ENCODE measurements at regions not wholly inside any gene's neighbourhood (a gene's known extent, or its start where the extent isn't known, plus 50 kb on each side); places are given as distances from the start of the nearest gene placed in this dataset.

- no peak for DNase-seq
Observed at GRCh38 chr9:89774858-89775370, 170.1 kb downstream of the GADD45G start.

GRCh38 chr9:89775641-89776040 lies 170.8 kb downstream of the GADD45G start:
- DNase-seq, result no peak

DNA sequence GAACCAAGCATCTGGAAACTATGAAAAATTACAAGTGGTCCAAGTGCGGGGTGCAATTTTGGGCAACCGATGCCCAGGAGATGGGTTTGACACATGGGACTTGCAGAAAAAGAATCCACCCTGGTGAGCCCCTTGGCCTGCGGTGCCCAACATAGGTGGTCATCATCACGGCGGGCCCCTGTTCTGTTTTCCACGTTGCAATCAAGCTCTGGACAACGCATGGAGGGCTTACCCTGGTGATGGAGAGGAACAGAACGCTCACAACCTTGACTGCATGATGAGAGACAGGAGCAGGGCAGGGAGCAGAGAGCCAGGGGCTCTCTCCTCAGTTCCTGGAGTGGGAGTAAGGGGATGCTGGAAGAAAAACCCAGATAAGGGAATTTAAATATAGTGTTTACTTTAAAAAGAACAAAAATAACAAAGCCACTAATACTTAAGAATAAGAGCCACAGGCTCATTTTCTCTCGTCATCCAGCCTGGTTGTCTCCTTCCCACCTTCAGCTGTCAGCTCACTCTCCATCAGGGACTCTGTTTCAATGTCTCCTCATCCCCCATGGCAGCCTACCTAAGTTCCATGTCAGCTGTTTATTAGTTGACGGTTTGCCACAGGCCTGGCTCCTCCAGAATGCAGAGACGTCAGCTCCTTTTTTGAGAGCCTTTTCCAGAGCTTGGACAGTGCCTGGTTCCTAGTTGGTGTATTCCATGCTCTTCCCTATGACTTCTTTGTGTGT lies 172.1 kb downstream of the GADD45G start:
- DNase-seq, result no peak

GRCh38 chr9:89777544-89777943 lies 172.7 kb downstream of the GADD45G start:
- DNase-seq, result no peak

DNA sequence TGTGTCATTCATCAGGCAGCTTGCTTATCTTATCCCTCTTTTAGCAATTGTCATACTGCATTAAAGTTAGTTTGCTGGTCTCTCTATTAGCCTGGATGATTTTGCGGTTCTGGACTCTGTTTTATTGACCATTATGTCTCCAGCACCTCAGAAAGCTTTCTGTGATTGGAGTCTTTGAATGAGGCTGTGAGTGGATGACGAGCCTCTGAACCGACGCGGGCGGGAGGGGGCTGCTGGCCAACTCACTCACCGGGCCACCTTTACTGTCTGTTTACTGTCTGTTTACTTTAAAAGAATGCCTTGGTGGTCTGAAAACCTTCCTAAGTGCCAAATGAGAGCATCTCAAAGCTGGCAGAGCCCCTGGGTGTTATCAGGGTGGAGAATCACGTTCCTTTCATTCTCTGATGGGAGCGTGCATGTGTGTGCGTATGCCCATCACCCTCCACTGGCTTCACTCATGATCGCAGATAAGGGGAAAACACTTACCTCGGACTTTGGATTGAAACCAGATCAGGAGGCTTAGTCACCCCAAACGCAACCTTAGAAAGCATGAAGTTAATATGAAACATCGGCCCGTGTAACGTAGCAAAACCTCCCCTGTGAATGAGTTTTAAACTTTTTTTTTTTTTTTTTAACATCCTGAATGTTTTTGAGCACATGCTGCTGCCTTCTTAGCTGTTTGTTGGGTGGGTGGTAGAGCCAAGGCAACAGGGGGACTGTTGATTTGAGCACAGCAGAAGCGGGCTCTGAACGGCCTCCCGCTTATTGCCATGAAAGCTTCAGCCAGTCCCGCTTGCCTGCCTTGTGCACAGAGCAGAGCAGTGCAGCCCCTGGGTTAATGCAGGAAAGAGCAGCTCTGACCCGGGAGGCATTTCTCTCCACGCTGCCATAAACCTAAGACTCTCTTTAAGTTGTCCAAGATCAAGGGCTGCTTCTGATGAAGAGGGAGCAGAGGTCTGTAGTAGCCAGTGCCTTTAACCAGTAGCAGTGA lies 173.6 kb downstream of the GADD45G start:
- DNase-seq, result no peak

- DNase-seq, result no peak
Observed at GRCh38 chr9:89779405-89780203, 174.8 kb downstream of the GADD45G start.

- DNase-seq, result no peak
Observed at GRCh38 chr9:89780959-89781358, 176.1 kb downstream of the GADD45G start.

- no peak for DNase-seq
Observed at GRCh38 chr9:89781838-89782540, 177.2 kb downstream of the GADD45G start.

DNA sequence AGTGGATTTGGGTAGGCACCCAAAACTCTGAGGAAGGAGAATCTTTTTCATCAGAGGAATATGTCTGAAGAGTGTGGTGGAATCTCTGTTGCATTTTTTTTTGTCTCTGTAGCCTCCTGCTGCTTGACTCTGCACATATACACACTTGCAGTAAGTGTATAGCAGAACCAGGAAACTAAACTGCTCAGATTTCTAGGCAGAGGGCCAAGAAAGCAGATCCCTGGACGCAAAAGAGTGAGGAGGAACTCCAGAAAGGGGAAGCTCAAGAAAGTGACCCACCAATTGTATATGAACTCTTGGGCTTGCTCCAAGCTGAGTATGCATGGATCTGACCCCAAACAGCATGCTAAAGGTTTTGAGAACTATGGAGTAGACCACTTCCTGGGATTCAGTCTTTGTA lies 181.8 kb downstream of the GADD45G start:
- no peak for DNase-seq

GRCh38 chr9:89787595-89787994 lies 182.8 kb downstream of the GADD45G start:
- DNase-seq, result no peak

- DNase-seq, result no peak
Observed at GRCh38 chr9:89788434-89788833, 183.6 kb downstream of the GADD45G start.

DNA sequence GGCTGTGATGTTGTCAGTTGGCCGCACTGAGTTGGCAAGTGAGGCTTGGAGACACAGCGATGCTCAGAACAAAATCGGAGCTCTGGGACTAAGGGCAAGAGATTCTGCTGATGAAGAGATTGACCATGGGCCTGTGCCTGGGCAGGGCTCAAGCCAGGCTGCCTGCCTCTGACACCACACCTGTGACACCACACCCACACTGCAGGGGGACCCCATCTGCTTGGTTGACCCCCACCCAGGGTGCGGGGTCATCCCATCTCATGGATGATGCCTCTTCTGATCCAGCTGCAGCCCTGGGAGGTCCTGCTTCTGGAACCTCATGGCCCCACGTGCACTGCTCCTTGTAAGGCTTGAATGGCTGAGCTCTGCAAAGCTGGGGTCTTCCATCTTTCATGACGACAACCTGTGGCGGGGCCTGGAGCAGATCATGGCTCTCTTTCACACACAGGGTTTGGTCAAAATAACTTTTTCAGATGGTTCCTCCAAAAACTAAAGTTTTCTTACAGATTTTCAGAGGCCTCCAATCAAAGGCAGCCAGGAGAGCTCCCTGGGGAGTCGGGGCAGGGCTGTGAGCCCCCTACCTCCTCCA lies 185.2 kb downstream of the GADD45G start:
- DNase-seq, result no peak

DNA sequence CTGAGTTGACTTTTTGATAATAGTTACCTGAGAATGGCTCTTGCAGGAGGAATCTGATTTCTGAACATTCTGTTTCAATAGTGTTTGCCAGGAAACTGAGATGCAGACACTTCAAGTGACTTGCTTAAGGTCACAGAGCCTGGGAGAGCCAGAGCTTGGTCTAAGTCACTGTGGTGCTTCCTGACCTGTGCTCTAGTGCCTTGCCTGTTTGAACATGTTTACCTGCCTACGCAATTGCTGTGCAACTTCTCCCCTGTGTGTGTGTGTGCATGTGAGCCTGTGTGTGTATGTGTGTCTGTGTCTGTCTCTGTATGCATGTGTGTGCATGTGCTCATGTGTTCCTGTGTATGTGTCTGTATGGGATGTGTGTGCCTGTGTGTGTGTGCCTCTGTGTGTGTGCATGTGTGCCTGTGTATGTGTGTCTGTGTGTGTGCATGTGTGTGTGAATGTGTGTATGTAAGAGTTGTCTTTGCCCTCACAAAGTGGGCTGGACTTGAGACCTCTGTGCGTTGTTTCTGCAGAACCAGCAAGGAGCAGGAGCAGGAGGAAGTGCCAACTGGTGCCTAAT lies 185.8 kb downstream of the GADD45G start:
- no peak for DNase-seq

DNA sequence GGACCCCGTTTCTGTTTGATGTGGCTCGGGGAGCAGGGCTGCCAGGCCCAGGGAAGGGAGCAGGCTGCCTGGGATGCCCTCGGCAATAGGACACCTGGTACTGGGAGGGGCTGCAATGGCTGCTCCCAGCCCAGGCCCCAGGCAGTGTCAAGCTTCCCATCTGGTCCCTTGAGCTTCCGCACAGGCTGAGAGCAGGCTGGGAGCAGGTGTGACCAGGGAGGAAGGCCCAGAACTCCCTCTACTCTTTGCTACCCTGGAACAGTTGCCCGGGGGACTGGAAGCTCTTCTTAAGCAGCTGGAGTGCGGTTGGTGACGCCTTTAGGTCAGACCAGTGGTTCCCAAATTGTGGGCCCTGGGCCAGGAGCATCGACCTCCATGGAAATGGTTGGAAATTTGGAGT lies 186.9 kb downstream of the GADD45G start:
- no peak for DNase-seq

GRCh38 chr9:89792189-89793123 lies 187.6 kb downstream of the GADD45G start:
- no peak for DNase-seq

DNA sequence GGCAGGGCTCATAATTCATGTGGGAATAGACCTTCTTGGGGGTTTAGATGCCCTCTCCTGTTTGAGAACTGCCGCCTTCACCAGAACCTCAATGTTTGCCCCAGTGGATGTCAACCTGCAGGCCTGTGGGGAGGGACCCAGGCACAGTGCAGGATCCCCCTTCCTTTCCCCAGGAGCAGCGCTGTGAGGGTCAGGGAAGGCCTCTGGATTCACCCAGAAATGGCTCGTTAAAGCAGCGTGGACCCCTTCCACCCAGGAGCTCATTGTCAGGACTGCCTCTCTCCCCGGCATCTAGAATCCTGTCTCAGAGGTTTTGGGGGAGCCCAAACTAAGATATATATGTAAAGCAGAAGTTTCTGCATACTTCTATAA lies 188.3 kb downstream of the GADD45G start:
- DNase-seq, result no peak

DNA sequence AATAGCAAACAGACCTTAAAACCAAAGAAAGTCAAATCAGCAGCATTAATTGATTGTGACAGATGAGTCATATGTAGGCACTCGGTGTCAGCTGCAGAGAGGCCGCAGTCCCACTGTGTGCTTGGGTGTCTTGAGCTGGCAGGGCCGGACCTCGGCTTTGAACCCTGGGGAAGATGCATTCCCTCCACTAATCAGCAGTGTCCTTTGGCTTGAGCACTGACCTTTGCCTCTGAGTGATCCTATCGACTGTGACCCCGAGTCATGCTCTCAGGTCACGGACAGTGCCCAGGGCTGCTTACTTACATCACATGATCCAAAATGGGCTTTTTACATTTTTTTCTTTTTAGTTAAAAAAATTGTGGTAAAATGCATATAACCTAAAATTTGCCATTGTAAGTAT lies 188.7 kb downstream of the GADD45G start:
- no peak for DNase-seq

- no peak for DNase-seq
Observed at GRCh38 chr9:89794918-89795317, 190.1 kb downstream of the GADD45G start.

GRCh38 chr9:89795538-89796195 lies 190.9 kb downstream of the GADD45G start:
- no peak for DNase-seq

- DNase-seq, result no peak
Observed at GRCh38 chr9:89796606-89797005, 191.8 kb downstream of the GADD45G start.

Data from NCI-H1105 (cell line).